GM19099 (cell line): ENCODE measurements at regions not wholly inside any gene's neighbourhood (a gene's known extent, or its start where the extent isn't known, plus 50 kb on each side); places are given as distances from the start of the nearest gene placed in this dataset.

Source experiments
- POLR2A ChIP-seq: IDR thresholded peaks from 3 replicates; pipeline ENCODE4 v1.6.1; 2011; ENCODE audit warnings: low read depth; ENCODE audit not compliant: insufficient read length; ENCODE audit errors: extremely low read depth

GRCh38 chr11:64428693-64429092 lies 69.7 kb downstream of the RPS6KA4 start:
- TF ChIP-seq POLR2A, result no peak

- no peak for TF ChIP-seq POLR2A
Observed at GRCh38 chr11:64429970-64430369, 71.0 kb downstream of the RPS6KA4 start.

GRCh38 chr11:64430645-64431044 lies 71.7 kb downstream of the RPS6KA4 start:
- no peak for TF ChIP-seq POLR2A

DNA sequence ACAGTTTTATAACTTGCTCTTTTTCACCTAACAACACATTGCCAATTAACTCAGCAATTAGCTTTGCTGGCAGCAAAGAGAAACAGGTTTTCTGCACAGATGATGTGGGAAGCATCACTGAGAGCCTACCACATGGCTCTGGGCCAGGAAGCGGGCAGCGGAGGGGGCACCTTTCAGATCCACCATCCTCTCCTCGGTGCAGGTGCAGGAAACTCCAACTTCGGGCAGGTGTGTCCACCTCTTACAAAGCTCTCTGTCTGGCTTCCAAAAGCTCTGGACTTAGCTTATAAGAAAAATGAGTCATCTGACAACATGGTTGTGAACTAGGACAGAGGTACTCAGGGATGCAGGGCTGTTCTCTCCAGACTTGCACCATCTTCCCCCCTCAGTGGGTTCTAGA lies 77.0 kb downstream of the RPS6KA4 start:
- TF ChIP-seq POLR2A, result no peak

DNA sequence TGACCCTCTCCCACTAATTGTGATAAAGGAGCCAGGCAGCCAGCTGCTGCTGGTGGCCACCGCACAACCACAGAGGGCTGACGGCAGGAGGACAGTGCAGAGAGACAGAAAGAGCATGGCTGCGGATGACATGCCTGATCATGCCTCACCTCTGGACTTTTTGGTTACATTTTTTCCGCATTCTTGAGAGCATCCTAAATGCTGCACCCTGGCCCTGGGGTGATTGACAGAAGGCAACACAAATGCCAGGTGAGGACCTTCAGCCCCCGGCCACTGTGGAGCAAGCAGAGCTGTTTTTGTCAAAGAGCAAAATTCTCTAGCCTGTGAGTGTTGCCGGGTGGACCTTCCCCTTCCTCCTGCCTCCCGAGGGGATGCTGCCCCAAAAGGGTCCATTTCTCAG lies 78.5 kb downstream of the RPS6KA4 start:
- TF ChIP-seq POLR2A, result no peak

GRCh38 chr11:64438986-64439771 lies 80.2 kb downstream of the RPS6KA4 start:
- no peak for TF ChIP-seq POLR2A

DNA sequence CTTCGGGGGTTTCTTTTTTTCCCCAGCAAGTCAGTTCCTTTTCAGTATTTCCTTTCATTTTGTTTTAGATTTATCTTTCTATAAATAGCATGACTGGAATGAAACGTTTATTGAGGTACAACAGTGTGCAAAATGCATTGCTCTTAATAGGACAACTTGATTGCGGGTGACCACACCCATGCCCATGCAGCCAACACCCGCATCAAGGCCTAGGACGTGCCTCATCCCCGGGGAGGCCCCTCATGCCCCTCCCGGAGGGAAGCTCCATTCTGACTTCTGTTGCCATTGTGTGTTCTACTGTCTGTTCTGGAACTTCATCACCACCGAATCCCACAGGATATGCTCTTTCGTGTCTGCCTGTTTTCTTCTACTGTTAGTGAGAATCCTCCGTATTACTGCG lies 82.2 kb downstream of the RPS6KA4 start:
- TF ChIP-seq POLR2A, result no peak

GRCh38 chr11:64443001-64443400 lies 84.0 kb downstream of the RPS6KA4 start:
- no peak for TF ChIP-seq POLR2A

DNA sequence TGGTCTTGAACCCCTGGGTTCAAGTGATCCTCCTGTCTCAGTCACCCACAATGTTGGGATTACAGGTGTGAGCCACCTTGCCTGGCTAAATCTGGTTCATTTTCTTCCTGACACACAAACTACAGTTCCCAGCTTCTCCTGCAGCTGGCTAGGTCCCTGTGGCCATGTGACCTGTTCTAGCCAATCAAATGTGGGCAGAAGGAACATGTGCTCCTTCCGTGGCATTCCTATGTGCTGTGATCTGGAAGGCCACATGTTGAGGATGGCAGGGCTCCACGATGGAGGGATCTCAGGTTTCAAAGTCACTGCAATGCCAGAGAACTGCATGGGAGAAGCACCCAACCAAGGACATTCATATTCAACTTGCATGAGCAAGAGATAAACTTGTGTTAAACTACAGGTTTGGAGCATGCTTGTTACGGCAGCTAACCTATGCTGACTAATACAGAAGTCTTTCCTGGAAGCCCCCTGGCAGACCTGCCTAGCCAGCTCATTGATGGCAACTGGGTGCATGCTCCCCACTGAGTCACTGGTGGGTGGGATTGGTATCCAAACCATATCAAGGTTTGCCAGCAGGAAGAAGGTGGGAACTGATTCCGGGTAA lies 86.0 kb downstream of the RPS6KA4 start:
- no peak for TF ChIP-seq POLR2A

DNA sequence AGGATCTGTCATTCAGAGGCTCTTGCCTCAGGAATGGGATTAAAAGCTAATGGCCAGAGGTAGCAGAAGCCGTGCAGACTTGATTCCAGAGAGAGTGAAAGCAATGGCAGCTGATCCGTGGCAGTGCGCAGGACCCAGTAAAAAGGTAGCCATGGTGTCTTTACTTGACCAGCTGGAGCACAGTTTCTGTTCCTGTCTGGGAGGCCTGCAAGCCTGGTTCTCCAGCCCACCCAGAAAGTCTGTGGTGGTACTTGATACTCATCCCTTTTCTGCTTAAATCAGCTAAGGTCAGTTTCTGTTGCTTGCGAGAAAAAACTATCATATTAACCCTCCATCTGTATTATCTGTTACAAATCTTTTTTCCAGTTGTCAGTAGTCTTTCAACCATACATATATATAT lies 86.7 kb downstream of the RPS6KA4 start:
- no peak for TF ChIP-seq POLR2A

DNA sequence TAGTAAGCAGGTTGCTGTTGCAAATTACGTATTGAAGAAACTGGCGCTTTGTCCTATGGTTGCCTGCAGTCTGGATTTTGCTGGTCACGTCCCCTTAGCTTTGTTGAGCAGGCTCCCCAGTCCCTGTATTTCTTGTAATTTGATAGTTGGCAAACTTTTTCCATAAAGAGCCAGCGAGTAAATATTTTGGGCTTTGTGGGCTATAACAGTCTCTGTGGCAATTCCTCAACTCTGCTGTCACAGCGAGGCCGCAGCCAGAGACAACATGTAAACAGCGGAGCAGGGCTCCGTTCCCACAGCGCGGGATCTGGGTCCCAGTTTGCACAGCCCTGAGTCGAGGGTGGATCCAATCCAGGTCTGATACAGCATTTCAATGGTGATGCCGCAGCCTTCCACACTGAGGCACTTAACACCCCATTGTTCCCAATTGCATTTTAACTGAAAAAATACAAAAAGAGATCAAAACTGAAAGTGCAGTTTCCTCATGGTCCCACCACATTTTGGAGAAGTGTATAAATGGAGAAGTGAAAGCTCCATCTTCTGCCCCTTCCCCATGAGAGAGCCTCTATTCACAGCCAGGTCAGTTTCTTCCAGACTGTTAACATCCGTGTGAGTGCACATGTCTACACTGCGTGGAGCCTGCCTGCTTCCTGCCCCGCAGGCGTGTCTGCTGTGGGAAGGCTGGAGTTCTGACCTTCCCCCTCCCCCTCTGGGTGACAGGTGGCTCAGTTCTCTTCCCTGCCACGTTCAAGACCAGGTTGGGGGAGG lies 89.1 kb downstream of the RPS6KA4 start:
- TF ChIP-seq POLR2A, result no peak

GRCh38 chr11:64448599-64449380 lies 89.8 kb downstream of the RPS6KA4 start:
- peak; percentile 15 for TF ChIP-seq POLR2A

DNA sequence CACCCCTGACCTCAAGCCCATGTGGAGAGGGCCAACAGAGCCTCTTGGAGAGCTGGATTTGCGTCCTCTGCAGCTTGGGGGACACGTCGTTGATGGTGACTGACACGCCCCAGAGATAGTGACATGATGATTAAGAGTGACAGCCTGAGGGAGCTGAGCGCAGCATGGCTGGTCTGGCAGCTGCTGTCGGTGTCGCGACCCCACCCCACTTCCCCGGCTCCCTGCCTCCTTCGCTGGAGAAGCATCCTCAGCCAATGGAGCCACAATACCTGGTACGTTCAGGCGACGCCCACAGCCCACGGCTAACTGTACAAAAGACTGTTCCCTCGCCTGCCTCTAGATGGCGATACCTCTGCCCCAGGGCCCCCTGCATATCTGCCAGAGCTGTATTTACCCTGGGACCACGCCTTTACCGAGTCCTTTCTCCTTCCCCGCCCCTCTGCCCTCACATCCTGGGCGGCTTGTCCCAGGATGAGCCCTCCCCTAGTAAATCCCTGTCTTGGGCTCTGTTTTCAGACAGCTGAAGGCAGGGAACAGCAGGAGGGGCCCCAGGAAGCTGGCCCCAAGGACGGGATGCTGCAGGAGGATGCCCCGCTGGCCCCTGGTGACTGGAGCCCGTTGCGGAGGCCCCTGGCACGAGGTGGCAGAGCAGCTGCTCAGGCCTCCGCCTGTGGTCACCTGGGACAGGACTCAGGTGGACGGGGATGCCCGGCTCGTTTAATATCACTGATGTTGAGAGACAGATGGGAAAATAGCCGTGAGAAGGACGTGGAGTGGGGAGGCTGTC lies 90.6 kb downstream of the RPS6KA4 start:
- no peak for TF ChIP-seq POLR2A

- no peak for TF ChIP-seq POLR2A
Observed at GRCh38 chr11:64450168-64450560, 91.2 kb downstream of the RPS6KA4 start.
